Activated CD4-positive, alpha-beta T cell treated with anti-CD3 and anti-CD28 coated beads, Interleukin-2, amount 50 U/mL, for 24 hours (primary cell): ENCODE measurements at regions not wholly inside any gene's neighbourhood (a gene's known extent, or its start where the extent isn't known, plus 50 kb on each side); places are given as distances from the start of the nearest gene placed in this dataset.
"Not testable (repeated sequence)": the region's sequence is repeated elsewhere in the genome, so short reads cannot be mapped to it uniquely, and the experiment has no call there.

Experiments used
- DNase-seq, 2 donors: peaks; one replicate each; pipeline ENCODE4 v3.0.0-alpha.2; 2020; ENCODE audit warnings: low read depth in 1 of 2, low spot score in 1 of 2

DNA sequence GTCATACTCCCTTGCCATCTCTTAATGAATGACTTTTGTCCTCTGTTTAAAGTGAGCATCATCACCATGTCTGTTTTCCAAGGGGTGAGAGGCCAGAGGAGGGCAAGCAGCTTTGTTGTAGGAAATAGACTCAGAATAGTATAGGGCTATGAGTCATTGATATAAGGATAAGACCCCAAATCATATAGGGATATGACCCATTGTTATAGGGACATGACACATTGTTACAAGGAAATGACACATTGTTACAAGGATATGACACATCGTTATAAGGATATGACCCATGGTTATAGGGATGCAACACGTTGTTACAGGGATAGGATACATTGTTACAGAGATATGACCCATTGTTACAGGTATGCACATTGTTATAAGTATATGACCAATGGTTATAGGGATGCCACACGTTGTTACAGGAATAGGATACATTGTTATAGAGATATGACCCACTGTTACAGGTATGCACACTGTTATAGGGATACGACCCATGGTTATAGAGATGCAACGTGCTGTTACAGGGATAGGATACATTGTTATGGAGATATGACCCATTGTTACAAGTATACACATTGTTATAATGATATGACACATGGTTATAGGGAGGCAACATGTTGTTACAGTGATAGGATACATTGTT lies 311.1 kb upstream of the ADARB2 start:
- no peak for DNase-seq

DNA sequence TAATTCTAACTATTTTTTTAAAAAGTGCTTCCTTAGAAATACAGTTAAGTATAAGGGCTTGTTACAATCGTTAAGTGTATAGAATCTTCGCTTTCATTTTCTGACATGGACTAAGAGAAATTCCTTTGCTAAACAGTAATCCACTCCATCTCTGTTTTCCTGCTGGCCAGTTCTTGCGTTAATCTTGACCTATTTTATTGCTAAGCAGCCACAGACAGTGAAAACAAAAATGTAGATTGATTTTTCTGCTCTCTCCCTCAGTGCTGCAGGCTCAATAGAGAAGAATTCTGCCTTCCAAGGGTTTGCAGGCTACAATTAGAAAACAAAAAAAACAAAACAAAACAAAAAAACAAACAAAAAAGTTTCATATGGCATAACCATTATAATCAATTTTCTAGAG lies 310.4 kb upstream of the ADARB2 start:
- DNase-seq = no peak

DNA sequence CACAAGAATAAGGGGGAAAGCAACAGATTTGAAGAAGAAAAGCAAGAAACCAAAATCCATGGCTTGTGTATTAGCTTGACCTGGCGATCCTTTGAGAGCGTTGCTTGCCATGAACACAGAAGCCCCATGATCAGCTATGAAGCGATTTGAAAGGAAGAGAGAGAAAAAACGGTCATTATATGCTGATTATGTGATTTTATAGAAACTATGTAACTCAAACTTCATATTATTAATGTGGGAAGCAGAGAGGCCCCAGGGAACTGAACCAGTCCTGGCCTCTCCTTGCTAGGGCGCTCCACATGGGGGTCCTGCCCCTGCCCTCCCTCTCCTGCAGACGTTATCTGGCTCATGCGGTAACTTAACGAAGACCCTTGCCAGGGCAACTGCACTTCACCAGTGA lies 306.1 kb upstream of the ADARB2 start:
- DNase-seq = no peak

DNA sequence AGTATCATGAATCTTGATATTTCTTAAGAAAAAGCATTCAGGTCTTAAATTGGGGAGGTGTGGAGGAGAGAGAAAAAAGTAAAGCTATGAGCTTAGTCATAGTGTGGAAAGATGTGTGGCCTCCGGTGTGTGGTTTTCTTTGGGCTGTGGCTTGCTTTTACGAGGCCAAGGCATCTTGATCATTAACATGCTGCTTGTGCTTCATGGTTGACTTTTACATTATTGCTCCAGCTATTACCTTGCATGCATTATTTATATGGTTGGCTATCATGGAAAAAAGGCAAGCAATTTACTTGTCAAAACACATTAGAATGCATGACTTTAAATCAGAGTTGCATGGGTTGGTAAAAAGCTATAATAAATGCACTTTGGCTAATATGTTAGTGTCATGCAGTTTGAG lies 300.7 kb upstream of the ADARB2 start:
- no peak for DNase-seq

DNA sequence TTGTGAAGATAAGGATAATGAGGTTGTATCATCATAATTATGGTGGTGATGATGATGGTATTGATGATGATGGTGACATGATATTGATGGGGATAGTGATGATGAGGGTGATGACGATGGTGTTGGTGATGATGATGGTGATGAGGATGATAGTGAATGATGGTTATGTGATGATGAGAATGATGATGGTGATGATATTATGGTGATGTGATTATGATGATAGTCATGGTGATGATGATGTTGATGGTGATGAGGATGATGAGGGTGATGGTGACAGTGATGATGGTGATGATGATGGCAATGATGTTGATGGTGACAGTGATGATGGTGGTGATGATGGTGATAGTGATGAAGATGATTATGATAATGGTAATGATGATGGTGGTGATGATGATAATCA lies 299.9 kb upstream of the ADARB2 start:
- no peak for DNase-seq

DNA sequence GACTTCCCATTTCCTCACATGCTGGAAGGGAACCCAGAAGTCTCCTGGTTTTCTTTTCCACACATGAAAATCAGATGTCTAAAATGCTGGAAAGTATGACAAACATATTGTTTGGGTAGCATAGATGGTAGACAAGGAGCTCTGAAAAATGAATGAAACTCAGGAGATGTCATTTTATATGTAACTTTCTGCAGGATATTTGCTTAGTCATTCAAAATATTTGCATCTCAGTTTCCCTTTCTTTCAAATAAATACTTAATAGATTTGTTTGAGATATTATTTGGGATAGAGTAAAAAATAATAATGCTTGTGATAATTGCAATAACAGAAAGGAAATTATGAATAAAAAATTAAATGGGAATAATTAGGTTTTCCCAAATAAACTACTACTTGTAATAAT lies 298.9 kb upstream of the ADARB2 start:
- no peak for DNase-seq

DNA sequence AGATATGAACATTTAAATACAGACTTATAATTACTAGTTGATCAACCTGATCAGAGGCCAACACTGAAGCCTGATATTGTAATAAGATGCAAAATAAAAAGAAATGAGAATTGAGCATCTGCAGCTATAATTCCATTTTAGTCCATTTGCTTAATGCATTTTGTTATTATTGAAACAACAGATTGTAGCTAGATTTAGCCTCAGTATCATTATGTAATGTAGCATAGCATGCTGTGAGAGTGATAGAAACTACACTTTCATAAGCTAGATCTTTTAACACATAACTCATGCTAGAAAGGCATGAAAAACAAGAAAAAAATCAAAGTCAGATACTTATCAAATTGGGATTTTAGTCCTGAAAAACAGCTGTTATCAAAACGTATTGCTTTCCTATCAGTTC lies 292.7 kb upstream of the ADARB2 start:
- DNase-seq = no peak

DNA sequence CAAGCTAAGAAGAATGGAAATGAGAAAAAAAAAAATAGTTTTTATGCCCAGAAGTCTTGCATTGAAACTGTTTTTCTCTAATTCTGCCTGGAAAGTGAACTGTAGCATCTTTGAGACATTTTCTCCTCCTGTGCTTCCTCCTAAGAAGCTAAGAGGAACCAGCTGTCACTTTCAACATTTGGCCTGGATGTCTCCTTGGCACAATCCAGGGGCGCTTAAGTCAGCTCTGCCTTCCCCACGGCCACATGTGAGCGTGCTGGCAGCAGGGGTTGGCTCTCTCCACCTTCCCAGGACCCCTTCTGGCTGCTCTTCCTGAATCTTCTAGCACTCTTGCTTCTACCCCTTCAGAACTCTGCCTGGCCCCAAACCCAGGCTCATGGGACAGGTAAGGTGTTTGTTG lies 289.6 kb upstream of the ADARB2 start:
- no peak for DNase-seq

DNA sequence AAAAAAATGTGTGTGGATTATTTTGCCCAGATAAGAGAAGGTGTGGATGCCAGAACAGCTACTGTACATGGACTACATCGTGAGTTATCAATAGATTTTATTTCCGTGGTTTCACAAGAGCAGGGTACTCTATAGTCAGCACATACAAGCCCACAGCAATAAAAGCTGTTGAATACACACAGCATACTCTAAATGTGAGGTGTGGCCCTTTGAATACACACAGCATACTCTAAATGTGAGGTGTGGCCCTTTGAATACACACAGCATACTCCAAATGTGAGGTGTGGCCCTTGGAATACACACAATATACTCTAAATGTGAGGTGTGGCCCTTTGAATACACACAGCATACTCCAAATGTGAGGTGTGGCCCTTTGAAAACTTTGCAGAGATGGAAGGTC lies 287.4 kb upstream of the ADARB2 start:
- DNase-seq = not testable (repeated sequence)

DNA sequence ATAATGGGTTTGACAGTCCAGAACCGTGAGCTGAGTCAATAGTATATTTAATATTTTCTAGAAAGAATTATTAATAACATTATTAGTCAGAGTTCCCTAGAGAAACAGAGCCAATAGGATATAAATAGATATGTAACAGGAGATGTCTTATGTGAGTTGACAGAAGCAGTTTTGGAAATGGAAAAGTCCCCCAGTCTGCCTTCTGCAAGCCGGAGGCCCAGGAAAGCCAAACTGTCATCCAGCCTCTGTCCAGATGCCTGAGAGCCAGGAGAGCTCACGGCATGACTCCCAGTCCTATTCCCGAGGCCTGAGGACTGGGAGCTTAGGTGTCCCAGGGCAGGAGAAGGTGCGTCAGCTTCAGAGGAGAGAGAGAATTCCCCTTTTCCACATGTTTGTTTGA lies 286.4 kb upstream of the ADARB2 start:
- DNase-seq = no peak

DNA sequence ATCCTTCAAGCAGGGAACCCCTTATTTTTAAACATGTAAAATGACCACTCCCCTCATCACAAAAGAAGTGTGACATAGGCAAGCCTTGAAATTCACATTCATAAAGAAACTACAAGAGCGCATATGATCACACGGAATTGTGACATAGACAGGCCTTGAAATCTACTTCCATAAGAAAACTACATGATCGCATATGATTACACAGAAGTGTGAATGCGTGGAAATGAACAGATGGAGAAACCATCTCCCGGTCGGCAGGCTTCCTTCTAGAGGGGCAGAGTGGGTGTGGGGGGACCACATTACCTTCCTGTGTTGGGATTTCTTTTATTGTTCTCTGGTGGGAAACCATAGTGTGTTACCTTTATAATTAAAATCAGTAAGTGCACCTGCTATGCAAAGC lies 285.1 kb upstream of the ADARB2 start:
- DNase-seq = no peak

DNA sequence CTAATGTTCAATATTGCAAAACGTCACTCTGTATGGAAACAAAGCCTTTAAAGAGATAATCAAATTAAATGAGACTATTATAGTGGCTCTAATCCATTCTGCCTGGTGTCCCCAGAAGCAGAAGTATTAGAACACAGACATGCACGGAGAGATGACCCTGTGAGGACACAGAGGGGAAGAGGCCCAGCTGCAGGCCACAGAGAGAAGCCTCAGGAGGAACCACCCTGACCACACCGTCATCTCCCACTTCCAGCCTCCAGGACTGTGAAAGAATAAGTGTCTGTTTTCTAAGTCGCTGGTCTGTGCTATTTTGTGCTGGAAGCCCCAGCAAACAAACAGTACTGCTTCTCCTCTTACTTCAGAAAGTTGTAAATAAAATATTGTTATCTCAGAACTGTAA lies 283.5 kb upstream of the ADARB2 start:
- no peak for DNase-seq

DNA sequence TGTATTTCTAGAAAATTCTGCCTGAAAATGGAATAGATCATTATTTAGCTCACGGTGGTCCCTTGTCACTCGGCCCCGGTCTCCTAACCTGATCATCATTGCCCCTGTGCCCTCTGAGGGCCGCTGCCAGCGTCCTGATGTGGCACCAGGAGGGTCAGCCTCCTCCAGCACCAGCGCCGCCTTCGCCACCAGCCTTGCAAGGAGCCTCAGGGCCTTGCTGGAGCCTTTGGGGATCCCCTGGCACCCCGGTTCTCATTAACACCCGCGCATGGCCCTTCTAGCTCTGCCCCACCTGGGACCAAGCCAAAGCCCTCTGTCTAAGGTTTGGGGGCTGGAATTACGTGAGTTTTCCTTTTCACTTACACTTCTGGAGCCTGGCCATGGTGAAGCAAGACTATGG lies 282.5 kb upstream of the ADARB2 start:
- no peak for DNase-seq

DNA sequence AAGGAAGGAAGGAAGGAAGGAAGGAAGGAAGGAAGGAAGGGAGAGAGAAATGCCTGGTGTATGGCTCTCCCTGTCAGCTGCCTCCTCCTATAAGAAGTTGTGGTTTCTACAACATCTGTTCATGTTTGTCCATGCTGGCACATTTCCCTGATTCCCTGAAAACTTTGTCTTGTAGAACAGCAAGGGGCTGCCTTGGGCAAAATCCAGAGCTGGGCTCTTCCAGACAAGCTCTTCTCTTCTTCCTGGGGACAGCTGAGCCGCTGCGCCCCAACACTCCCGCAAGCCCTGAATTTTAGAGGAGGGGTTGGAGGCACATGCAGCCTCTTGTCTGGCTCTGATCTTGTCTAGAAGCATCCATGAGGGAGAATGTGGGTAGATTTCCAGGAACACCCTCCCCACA lies 282.0 kb upstream of the ADARB2 start:
- no peak for DNase-seq

DNA sequence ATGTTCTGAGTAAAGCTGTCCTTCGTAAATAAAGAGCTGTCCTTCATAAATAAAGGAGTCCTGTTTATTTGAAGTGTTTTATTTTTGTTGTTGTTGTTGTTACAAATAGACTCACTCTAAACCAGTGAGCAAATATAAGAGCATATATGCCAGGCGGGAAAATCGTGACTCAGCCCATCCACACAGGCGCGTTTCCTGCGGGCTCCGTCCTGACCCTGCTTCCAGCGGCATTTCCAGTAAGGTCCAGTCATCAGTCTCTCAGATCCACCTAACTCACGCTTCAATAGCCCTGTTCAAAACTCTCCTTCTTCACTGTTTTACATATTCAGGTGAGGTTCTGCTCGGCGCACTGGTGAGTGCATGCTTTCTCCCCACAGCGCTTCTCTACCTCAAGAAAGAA lies 277.2 kb upstream of the ADARB2 start:
- no peak for DNase-seq

DNA sequence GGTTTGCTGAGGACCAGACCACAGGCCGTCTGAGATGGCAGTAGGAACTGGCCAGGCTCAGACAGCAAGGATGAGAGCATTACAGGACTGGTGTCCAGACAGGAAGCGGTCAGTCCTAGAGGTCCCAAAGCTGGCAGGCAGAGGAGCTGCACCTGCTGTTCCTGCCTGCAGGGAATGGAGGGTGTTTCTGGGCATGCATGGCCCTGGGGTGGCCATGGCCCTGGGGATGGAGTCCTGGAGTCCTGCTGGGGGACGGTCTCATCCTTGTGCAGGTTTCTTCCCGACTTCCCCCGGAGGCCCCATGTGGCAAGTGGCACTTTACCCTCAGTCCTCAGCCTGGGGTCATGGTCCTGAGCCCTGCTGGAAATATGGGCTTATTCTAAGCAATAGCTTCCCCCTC lies 274.9 kb upstream of the ADARB2 start:
- DNase-seq = no peak

DNA sequence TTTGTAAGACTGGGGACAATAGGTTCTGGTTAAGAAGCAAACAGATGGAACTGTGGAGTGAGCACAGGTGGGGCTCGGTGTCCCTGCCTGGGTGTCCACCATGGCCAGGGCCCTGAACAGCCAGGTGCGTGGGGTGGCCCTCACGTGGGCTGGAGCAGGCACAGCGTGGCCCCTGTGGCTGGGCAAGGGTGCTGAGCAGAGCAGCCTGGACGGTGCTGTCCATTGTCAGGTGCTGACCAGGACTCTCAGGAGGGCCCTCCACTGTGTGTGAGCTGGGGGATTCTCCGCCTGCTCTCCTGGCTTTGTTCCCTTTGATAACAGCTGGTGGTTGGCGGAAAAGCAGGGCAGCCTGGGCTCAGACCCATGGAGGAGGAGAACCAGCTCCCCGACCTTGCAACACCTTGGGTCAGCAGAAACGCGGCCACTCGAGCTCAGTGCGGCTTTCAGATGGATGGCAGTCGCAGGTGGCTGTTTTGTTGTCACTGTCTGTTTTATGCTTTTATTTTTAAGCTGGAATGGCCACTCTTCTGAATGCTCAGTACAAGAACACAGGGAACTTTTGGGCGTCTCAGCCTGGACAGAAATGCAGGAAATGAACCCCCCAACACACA lies 273.9 kb upstream of the ADARB2 start:
- DNase-seq = no peak

DNA sequence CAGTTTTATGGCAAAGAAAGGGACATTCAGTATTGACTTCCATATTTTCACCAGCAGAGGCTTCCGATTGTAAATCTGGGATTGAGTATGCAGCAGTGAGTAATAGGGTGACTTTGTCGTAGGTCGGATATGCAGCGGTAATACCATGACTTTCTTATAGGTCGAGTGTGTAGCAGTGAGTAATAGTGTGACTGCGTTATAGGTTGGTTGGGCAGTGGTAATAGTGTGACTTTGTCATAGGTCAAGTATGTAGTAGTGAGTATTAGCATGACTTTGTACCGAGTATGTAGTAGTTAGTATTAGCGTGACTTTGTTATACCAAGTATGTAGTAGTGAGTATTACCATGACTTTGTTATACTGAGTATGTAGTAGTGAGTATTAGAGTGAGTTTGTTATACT lies 268.2 kb upstream of the ADARB2 start:
- no peak for DNase-seq

DNA sequence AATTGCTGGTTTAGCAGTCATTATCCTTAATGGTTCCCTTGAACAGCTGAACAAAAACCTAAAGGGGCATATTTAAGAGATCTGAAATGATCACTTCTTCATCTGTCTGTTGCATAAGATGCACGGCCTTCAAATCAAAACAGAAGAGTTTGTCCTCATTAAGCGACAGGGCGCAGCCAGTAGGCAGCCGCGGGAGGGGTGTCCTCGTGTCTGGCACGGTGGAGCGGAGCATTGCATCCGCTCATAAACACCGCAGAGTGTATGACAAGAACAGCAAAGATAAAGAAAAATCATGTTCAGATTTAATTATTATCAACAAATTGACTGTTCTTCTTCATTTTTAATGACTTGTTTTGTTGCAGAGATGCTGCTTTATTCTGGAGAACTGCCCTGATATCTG lies 255.6 kb upstream of the ADARB2 start:
- DNase-seq = no peak

DNA sequence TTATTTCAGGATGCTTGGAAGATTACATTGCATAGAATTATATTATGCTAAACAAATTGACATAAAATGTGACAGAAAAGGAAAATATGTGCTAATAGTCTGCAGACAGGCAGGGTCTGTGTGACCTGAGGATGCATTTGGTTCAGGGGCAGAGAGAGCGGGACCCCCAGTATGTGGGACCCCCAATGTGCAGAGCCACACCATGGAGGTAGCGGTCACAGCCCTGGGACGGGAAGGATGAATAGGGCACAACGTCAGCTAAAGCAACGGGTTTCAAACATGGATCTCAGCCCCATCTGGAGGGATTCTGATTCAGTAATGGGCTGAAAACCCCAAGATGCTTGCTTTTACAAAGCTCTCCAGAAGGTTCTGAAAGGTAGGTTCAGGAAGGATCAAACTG lies 251.8 kb upstream of the ADARB2 start:
- no peak for DNase-seq

DNA sequence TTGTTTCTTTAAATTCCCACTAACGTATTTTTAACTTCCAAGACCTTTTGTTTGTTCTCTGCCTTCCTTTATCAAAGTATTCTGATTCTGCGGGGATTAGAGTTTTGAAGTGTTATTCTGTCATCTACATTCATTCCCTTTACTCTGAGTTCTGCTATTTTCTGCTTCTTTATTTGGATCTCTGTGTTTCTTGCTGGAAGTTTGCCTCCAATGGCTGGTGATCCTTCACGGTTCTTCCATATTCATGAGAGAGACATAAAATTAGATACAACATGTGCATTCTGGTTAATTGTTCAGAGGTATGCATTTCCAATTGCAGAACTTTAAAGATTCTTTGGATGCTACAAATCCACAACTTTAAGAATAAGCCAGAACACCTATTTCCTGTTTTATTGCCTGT lies 244.7 kb upstream of the ADARB2 start:
- DNase-seq = no peak

DNA sequence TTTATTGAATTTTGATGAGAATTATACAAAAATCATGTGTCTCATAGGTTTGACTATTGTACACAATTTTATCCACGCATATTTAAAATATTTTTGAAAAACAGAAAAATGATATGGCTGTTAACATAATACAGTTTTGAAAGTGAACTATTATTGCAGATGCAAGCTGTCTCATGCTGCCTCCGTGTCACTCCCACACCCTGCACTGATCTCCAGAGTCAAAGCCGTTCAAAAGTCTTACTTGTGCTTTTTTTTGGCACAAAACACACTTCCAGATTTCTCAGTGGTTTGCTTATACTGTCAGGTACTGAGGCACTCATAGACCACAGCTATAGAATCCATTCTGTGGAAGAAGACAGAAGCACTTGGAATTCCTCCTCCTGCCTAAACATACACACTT lies 243.1 kb upstream of the ADARB2 start:
- no peak for DNase-seq

DNA sequence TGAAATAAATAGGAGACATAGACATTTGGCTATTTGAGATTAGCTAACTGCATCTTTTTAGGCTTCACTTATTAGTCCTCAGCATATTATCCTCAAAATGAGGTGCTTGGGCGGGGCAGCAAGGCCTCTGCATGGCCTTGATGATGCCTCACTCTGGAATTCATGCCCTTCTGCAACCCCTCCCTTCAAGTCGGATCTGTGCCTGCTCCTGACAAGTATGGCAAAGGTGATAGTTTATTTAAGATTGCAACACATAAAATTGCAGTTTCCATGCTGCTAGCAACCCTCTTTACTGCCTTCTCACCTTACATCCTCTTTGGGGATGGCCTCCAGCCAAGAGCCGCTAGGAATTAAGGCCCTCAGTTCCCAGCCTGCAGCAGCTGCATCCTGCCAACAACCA lies 241.3 kb upstream of the ADARB2 start:
- no peak for DNase-seq

DNA sequence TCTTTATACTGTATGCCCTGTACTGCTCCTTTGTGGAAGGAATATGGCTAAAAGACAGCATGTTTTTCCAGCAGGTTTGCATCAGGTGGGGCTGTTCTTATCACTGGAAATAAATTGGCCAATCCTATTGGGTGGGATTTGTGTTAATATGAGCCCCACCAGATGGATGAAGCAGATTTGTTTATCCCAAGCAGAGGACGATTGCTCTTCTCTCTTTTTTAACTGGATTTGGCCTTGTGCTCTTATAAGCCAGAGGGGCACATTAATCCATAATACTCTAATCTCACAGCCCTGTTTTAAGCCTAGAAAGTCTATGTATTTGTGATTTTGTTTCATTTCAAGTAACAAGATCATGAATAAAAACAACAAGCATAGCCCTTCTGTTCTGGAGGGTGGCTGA lies 240.1 kb upstream of the ADARB2 start:
- no peak for DNase-seq
